Parathyroid adenoma (tissue), 2 donors: ENCODE measurements at regions not wholly inside any gene's neighbourhood (a gene's known extent, or its start where the extent isn't known, plus 50 kb on each side); places are given as distances from the start of the nearest gene placed in this dataset.

Experiments
- H2AFZ ChIP-seq: fragments of 300-600 bp; sonication (generic); one replicate; pipeline ENCODE4 v1.7.0; 2017; ENCODE audit warnings: antibody characterized with exemption, mild to moderate bottlenecking
- H3K27ac ChIP-seq: fragments of 300-600 bp; sonication (generic); one replicate; pipeline ENCODE4 v1.7.0; 2017
- H3K27me3 ChIP-seq: fragments of 300-600 bp; sonication (generic); one replicate; pipeline ENCODE4 v1.7.0; 2017; ENCODE audit warnings: low read length; ENCODE audit not compliant: control insufficient read depth, insufficient read depth
- H3K36me3 ChIP-seq: fragments of 300-600 bp; sonication (generic); one replicate; pipeline ENCODE4 v1.7.0; 2017; ENCODE audit warnings: low read length; ENCODE audit not compliant: control insufficient read depth, insufficient read depth
- H3K4me1 ChIP-seq: fragments of 300-600 bp; sonication (generic); one replicate; pipeline ENCODE4 v1.7.0; 2017; ENCODE audit warnings: control low read depth
- H3K4me2 ChIP-seq: fragments of 300-600 bp; sonication (generic); one replicate; pipeline ENCODE4 v1.7.0; 2017; ENCODE audit warnings: low read length
- H3K4me3 ChIP-seq: fragments of 300-600 bp; sonication (generic); one replicate; pipeline ENCODE4 v1.7.0; 2017; ENCODE audit warnings: low read depth, low read length
- H3K79me2 ChIP-seq: fragments of 300-600 bp; sonication (generic); one replicate; pipeline ENCODE4 v1.7.0; 2017; ENCODE audit warnings: control low read depth
- H3K9ac ChIP-seq: fragments of 300-600 bp; sonication (generic); one replicate; pipeline ENCODE4 v1.7.0; 2017; ENCODE audit warnings: mild to moderate bottlenecking
- H3K9me3 ChIP-seq: fragments of 300-600 bp; sonication (generic); one replicate; pipeline ENCODE4 v1.7.0; 2017; ENCODE audit warnings: low read length; ENCODE audit not compliant: control insufficient read depth
- TF ChIP-seq, protein P1 (sequence below): fragments of 300-600 bp; sonication (generic); IDR thresholded peaks from one replicate; pipeline ENCODE4 v1.7.0; 2017; ENCODE audit warnings: antibody characterized with exemption, mild to moderate bottlenecking
- donor health status: primary hyperparathyroidism.

DNA sequence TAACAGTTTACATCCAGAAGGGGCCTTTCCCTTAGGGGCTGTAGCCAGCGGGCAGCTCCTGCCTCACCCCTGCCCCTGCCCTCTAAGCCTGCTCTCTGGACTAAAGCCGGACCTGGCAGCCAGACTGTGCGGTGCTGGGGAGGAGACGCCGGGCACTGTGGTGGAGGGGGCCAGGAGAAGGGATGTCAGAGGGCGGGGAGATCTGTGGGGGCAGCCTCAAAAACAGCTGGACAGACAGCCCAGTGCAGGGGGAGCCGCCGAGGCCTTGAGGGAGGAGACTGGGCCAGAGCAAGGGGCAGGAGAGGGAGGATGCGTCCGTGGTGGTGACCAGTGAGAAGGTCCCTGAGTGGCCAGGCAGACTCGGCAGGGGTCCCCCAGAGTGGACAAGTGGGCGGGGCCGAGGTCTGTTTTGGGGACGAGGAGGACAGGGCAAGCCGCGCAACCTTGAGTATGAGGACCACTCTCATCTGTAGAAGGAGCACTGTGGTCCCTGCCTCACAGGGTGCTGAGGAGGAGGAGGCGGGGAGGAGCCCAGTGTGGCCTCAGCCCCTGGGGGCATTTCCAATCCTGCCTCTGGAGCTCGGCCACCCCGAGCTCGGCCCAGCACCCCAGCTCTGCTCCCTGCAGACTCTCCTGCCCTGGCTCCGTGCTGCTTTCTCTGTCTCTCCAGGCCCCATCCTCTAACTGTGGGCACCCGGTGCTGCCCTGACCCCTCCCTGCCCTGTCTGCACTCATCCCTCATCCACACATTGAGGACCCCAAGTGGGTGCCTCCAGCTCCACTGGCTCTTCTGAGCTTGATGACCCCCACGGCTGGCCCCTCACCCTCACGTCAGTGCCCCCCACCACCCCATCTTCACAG is 59.2 kb upstream of the NKX1-1 start:
- no peak overlapping the region for H3K4me3 ChIP-seq
- H3K27ac ChIP-seq: no peak overlapping the region
- no peak overlapping the region for H3K9ac ChIP-seq
- H2AFZ ChIP-seq: no peak overlapping the region
- TF ChIP-seq, protein P1, sequence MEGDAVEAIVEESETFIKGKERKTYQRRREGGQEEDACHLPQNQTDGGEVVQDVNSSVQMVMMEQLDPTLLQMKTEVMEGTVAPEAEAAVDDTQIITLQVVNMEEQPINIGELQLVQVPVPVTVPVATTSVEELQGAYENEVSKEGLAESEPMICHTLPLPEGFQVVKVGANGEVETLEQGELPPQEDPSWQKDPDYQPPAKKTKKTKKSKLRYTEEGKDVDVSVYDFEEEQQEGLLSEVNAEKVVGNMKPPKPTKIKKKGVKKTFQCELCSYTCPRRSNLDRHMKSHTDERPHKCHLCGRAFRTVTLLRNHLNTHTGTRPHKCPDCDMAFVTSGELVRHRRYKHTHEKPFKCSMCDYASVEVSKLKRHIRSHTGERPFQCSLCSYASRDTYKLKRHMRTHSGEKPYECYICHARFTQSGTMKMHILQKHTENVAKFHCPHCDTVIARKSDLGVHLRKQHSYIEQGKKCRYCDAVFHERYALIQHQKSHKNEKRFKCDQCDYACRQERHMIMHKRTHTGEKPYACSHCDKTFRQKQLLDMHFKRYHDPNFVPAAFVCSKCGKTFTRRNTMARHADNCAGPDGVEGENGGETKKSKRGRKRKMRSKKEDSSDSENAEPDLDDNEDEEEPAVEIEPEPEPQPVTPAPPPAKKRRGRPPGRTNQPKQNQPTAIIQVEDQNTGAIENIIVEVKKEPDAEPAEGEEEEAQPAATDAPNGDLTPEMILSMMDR: no peak
- H3K9me3 ChIP-seq: no peaks in the 10 kb centered on the region
- H3K79me2 ChIP-seq: no peaks in the 10 kb centered on the region
- H3K27me3 ChIP-seq: no peaks in the 10 kb centered on the region
- H3K4me1 ChIP-seq: no peaks in the 10 kb centered on the region
- H3K4me2 ChIP-seq: no peak overlapping the region
- H3K36me3 ChIP-seq: no peaks in the 10 kb centered on the region

DNA sequence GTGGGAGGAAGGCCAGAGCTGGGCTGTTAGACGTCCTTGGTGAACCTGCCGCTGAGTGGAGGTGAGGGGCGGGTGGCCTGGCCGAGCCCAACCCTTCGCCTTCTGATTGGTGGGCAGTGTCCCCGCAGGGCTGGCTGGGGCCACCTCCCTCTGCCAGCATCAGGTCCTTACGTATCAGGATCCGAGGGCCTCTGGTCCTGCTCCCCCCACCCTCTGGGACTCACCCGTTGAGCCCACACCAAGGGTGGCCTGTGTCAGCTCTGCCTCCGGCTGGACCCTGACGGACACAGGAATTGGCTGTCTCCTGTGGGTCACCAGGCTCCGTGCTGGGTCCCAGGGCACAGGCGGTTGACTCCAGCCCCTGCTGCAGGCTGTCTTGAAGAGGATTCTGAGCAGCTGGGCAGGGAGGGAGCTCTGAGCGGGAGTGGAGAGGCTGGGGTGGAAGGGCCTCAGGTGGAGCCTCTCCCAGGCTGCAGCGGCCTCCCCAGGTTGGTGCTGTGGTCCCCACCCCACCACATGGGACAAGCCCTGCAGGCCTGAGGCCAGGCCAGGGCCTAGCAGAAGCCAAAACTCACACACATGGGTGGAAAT is 58.4 kb upstream of the NKX1-1 start:
- H3K4me1 ChIP-seq: no peaks in the 10 kb centered on the region
- no peaks in the 10 kb centered on the region for H3K36me3 ChIP-seq
- no peak overlapping the region for H3K4me3 ChIP-seq
- TF ChIP-seq, protein P1: no peak
- no peak overlapping the region for H3K27ac ChIP-seq
- no peak overlapping the region for H3K4me2 ChIP-seq
- H3K9ac ChIP-seq: no peak overlapping the region
- no peaks in the 10 kb centered on the region for H3K79me2 ChIP-seq
- no peaks in the 10 kb centered on the region for H3K9me3 ChIP-seq
- no peaks in the 10 kb centered on the region for H3K27me3 ChIP-seq
- no peak overlapping the region for H2AFZ ChIP-seq

DNA sequence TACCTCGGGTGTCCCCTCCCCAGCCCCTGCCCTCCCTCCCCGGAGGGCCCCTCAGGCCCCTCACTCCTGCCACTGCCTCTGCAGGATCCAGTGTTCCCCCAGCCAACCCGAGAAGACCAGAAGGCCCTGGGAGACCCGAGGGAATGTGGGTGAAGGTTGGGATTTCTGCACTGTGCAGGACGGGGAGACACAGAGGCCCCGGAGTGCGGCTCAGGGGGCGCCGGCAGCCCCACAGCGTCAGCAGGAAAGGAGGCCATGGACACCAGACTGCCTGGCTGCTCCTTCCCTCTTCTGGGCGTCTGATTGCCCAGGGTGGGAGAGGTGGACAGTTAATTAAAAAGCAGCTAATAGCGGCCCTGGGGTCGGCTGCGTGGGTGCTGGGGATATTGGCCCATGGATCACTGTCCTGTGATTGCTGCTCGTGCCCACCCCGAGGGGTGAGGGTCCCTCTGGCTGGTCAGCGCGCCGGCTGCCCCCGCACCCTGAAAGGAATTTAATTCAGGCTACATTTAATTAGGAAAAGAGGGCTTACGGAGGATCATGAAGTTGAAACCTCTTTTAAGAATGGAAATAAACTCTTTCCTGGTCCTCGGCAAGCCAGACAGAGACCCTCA is 57.8 kb upstream of the NKX1-1 start:
- Histone ChIP-seq H3K9ac (no peak overlapping the region), H3K4me3 (no peak overlapping the region), H3K79me2 (no peaks in the 10 kb centered on the region), H3K4me1 (no peaks in the 10 kb centered on the region), H3K36me3 (no peaks in the 10 kb centered on the region), H3K4me2 (no peak overlapping the region), H3K9me3 (no peaks in the 10 kb centered on the region), H2AFZ (no peak overlapping the region), H3K27me3 (no peaks in the 10 kb centered on the region), H3K27ac (no peak overlapping the region)
- TF ChIP-seq, protein P1: no peak

DNA sequence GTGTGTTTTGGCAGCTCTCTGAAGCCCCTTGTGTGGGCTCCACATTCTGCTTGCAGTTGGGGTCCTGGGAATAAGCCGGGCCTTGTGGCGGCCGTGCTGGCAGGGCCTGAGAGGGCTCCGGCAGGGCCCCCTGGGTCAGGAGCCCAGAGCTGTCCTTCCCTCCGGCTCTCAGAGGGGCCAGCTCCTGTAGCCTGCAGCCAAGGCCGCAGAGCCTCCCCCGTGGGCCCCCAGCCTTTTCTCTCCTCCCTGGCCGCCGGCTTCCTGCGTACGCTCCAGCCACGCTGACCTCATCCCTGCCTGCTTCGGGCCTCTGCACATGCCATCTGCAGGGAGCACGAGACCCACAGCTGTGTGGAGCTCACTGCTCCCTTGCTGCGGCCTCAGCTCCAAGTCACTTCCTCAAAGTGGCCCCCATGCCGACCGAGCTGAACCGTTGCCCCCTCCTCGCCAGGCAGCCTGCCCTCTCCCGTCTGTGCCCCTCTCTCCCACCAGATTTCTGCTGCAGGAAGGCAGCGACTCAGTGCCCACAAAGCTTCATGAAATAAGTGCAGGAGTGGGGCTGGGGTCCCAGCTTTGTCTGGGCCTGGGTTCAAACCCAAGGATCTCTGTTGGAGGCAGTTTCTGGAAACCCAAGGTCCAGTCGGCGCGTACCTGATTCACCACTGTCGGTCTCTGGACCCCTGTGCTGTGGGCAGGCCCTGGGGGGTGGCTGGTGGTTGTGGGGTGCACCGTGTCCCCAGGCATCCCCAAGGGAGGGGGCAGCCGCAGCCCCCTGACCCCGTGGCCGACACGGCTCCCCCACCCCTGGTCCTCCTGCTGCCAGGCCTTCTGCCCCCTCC is 57.1 kb upstream of the NKX1-1 start:
- TF ChIP-seq, protein P1: no peak
- Histone ChIP-seq H3K4me1 (no peaks in the 10 kb centered on the region), H3K27me3 (no peaks in the 10 kb centered on the region)

More for the DNA sequence above, 57.1 kb upstream of the NKX1-1 start:
- Histone ChIP-seq H3K4me3 (no peak overlapping the region), H3K9ac (no peak overlapping the region), H3K79me2 (no peaks in the 10 kb centered on the region), H3K9me3 (no peaks in the 10 kb centered on the region), H2AFZ (no peak overlapping the region), H3K27ac (no peak overlapping the region), H3K4me2 (no peak overlapping the region), H3K36me3 (no peaks in the 10 kb centered on the region)
